Tibial nerve (tissue), 4 donors: ENCODE measurements at regions not wholly inside any gene's neighbourhood (a gene's known extent, or its start where the extent isn't known, plus 50 kb on each side); places are given as distances from the start of the nearest gene placed in this dataset.

Experiments
- CTCF ChIP-seq, 5 experiments: fragments of 200-600 bp in 3 of 5; fragments of 450-650 bp in 2 of 5; sonication (generic) in 3 of 5; IDR thresholded peaks; one replicate each; pipeline ENCODE4 v1.5.1; 2016 to 2019; ENCODE audit warnings: antibody characterized with exemption in 5 of 5, mild to moderate bottlenecking in 3 of 5, moderate library complexity in 2 of 5
- EP300 ChIP-seq, 2 donors: sonication (generic); formaldehyde crosslinking; IDR thresholded peaks; one replicate each; pipeline ENCODE4 v1.6.1; 2017; ENCODE audit warnings: antibody characterized with exemption in 2 of 2, mild to moderate bottlenecking in 1 of 2

- no peak for TF ChIP-seq EP300 (IDR thresholded peaks at IDR 0.05)
- TF ChIP-seq CTCF (IDR thresholded peaks at IDR 0.05), result no peak
Observed at GRCh38 chr14:38074754-38075153, 132.9 kb upstream of the SSTR1 start.
